ENCODE measurements at regions not wholly inside any gene's neighbourhood (a gene's known extent, or its start where the extent isn't known, plus 50 kb on each side); places are given as distances from the start of the nearest gene placed in this dataset.

- no peak for DNase-seq (ENCODE audit: low read depth, low spot score)
- H3K27ac ChIP-seq: peak overlapping the region; percentile 87
These were observed 142.9 kb downstream of the TNFSF18 start for GRCh38 chr1:172907834-172908326.

- no peak for DNase-seq (ENCODE audit: low read depth, low spot score)
These were observed 141.0 kb downstream of the TNFSF18 start for GRCh38 chr1:172909606-172910326.

GRCh38 chr1:172912765-172913260 lies 137.9 kb downstream of the TNFSF18 start:
- DNase-seq (ENCODE audit: low read depth, low spot score): no peak
- H3K27ac ChIP-seq: no peak overlapping the region

More at GRCh38 chr1:172909606-172910326, 141.0 kb downstream of the TNFSF18 start:
- H3K27ac ChIP-seq: peak overlapping the region; percentile 59

- peak overlapping the region; percentile 6 for H3K27ac ChIP-seq
- no peak for DNase-seq (ENCODE audit: low read depth, low spot score)
These were observed 136.1 kb downstream of the TNFSF18 start for GRCh38 chr1:172914501-172915144.

- no peak for DNase-seq (ENCODE audit: low read depth, low spot score)
- peak overlapping the region; percentile 6 for H3K27ac ChIP-seq
These were observed 135.5 kb downstream of the TNFSF18 start for GRCh38 chr1:172915271-172915670.

- H3K27ac ChIP-seq: peak overlapping the region; percentile 80
- no peak for DNase-seq (ENCODE audit: low read depth, low spot score)
These were observed 134.6 kb downstream of the TNFSF18 start for GRCh38 chr1:172916116-172916515.

GRCh38 chr1:172917972-172918371 lies 132.8 kb downstream of the TNFSF18 start:
- peak; percentile 59 for DNase-seq (ENCODE audit: low read depth, low spot score)

GRCh38 chr1:172918478-172918877 lies 132.3 kb downstream of the TNFSF18 start:
- DNase-seq (ENCODE audit: low read depth, low spot score): no peak
- peak overlapping the region; percentile 80 for H3K27ac ChIP-seq

More at GRCh38 chr1:172917972-172918371, 132.8 kb downstream of the TNFSF18 start:
- peak overlapping the region; percentile 80 for H3K27ac ChIP-seq

GRCh38 chr1:172926070-172926469 lies 124.7 kb downstream of the TNFSF18 start:
- no peak overlapping the region for H3K27ac ChIP-seq
- no peak for DNase-seq (ENCODE audit: low read depth, low spot score)

- H3K27ac ChIP-seq: peak overlapping the region; percentile 67
- peak; percentile 56 for DNase-seq (ENCODE audit: low read depth, low spot score)
These were observed 122.3 kb downstream of the TNFSF18 start for GRCh38 chr1:172928412-172928811.

GRCh38 chr1:172929006-172929405 lies 121.7 kb downstream of the TNFSF18 start:
- H3K27ac ChIP-seq: peak overlapping the region; percentile 67
- no peak for DNase-seq (ENCODE audit: low read depth, low spot score)

GRCh38 chr1:172930142-172930541 lies 120.6 kb downstream of the TNFSF18 start:
- no peak for DNase-seq (ENCODE audit: low read depth, low spot score)
- H3K27ac ChIP-seq: no peak overlapping the region

GRCh38 chr1:172931340-172931739 lies 119.4 kb downstream of the TNFSF18 start:
- no peak overlapping the region for H3K27ac ChIP-seq
- DNase-seq (ENCODE audit: low read depth, low spot score): no peak

- no peak for DNase-seq (ENCODE audit: low read depth, low spot score)
- no peak overlapping the region for H3K27ac ChIP-seq
These were observed 119.0 kb downstream of the TNFSF18 start for GRCh38 chr1:172931761-172932160.

GRCh38 chr1:172932981-172933380 lies 117.8 kb downstream of the TNFSF18 start:
- DNase-seq (ENCODE audit: low read depth, low spot score): no peak
- peak overlapping the region; percentile 73 for H3K27ac ChIP-seq

GRCh38 chr1:172934417-172934762 lies 116.4 kb downstream of the TNFSF18 start:
- peak overlapping the region; percentile 73 for H3K27ac ChIP-seq
- DNase-seq (ENCODE audit: low read depth, low spot score): no peak

GRCh38 chr1:172935062-172935592 lies 115.6 kb downstream of the TNFSF18 start:
- DNase-seq (ENCODE audit: low read depth, low spot score): no peak
- peak overlapping the region; percentile 73 for H3K27ac ChIP-seq

- no peak overlapping the region for H3K27ac ChIP-seq
- no peak for DNase-seq (ENCODE audit: low read depth, low spot score)
These were observed 114.6 kb downstream of the TNFSF18 start for GRCh38 chr1:172936088-172936645.

- no peak overlapping the region for H3K27ac ChIP-seq
- no peak for DNase-seq (ENCODE audit: low read depth, low spot score)
These were observed 112.1 kb downstream of the TNFSF18 start for GRCh38 chr1:172938681-172939080.

GRCh38 chr1:172939475-172939874 lies 111.3 kb downstream of the TNFSF18 start:
- no peak for DNase-seq (ENCODE audit: low read depth, low spot score)
- no peak overlapping the region for H3K27ac ChIP-seq

All from epithelial cell of prostate (primary cell).